Stimulated activated naive CD4-positive, alpha-beta T cell (primary cell): ENCODE measurements at regions not wholly inside any gene's neighbourhood (a gene's known extent, or its start where the extent isn't known, plus 50 kb on each side); places are given as distances from the start of the nearest gene placed in this dataset.
"Not testable (repeated sequence)": the region's sequence is repeated elsewhere in the genome, so short reads cannot be mapped to it uniquely, and the experiment has no call there.

ENCODE experiments used
- DNase-seq, 6 experiments: peaks; one replicate each; lab custom pipeline; 2025; lab: John Stamatoyannopoulos, UW

GRCh38 chr16:86932130-86932982 lies 354.0 kb downstream of the FOXL1 start:
- no peak for DNase-seq

GRCh38 chr16:86934581-86935375 lies 356.4 kb downstream of the FOXL1 start:
- DNase-seq, result no peak

- DNase-seq, result no peak
Observed at GRCh38 chr16:86939609-86940008, 361.3 kb downstream of the FOXL1 start.

- no peak for DNase-seq
Observed at GRCh38 chr16:86941731-86942130, 363.4 kb downstream of the FOXL1 start.

- DNase-seq, result no peak
Observed at GRCh38 chr16:86942151-86943051, 364.1 kb downstream of the FOXL1 start.

- DNase-seq, result no peak
Observed at GRCh38 chr16:86945166-86945900, 367.0 kb downstream of the FOXL1 start.

- no peak for DNase-seq
Observed at GRCh38 chr16:86946396-86946795, 368.0 kb downstream of the FOXL1 start.

- no peak for DNase-seq
Observed at GRCh38 chr16:86946981-86947380, 368.6 kb downstream of the FOXL1 start.

- no peak for DNase-seq
Observed at GRCh38 chr16:86948046-86948445, 369.1 kb downstream of the C16orf95 start.

- DNase-seq, result no peak
Observed at GRCh38 chr16:86949116-86949515, 368.1 kb downstream of the C16orf95 start.

- DNase-seq, result no peak
Observed at GRCh38 chr16:86949630-86950029, 367.6 kb downstream of the C16orf95 start.

- no peak for DNase-seq
Observed at GRCh38 chr16:86951041-86951822, 366.0 kb downstream of the C16orf95 start.

- DNase-seq, result no peak
Observed at GRCh38 chr16:86951831-86952598, 365.2 kb downstream of the C16orf95 start.

GRCh38 chr16:86952769-86953168 lies 364.4 kb downstream of the C16orf95 start:
- DNase-seq, result no peak

- DNase-seq, result no peak
Observed at GRCh38 chr16:86953631-86954391, 363.4 kb downstream of the C16orf95 start.

- no peak for DNase-seq
Observed at GRCh38 chr16:86955136-86955855, 361.9 kb downstream of the C16orf95 start.

GRCh38 chr16:86956437-86956836 lies 360.8 kb downstream of the C16orf95 start:
- no peak for DNase-seq

- DNase-seq, result not testable (repeated sequence)
Observed at GRCh38 chr16:86957662-86958198, 359.5 kb downstream of the C16orf95 start.
